ENCODE measurements at regions not wholly inside any gene's neighbourhood (a gene's known extent, or its start where the extent isn't known, plus 50 kb on each side); places are given as distances from the start of the nearest gene placed in this dataset.

DNA sequence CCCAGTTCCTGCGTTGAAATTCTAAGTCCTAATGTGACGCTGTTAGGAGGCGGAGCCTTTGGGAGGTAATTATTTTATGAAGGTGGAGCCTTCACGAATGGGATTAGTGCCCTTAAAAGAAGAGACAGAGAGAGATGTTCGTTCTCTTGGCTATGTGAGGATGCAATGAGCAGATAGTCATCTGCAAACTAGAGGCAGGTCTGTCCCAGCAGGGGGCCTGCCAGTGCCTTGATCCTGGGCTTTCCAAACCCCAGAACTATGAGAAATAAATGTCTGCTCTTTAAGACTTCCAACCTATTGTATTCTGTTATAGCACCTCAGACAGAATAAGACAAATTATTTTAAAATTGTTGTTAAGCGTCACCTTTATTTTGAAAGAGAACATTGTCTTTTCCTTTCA is 123.1 kb upstream of the KCNJ6 start:
- BruUV-seq (replicated peaks) = no TSS peak
- Histone ChIP-seq H2BK20ac (ENCODE audit: low read depth, low read length) (no peak overlapping the region), H3K36me3 (ENCODE audit: control insufficient read depth, insufficient read depth, low read length) (no peaks in the 10 kb centered on the region), H4K91ac (ENCODE audit: insufficient read depth, low read depth, low read length) (no peak overlapping the region), H3K4me1 (ENCODE audit: control insufficient read depth, insufficient read depth, low read length) (no peaks in the 10 kb centered on the region), H2AK9ac (replicated peaks; ENCODE audit: low read depth, low read length, poor library complexity) (no peak overlapping the region), H4K20me1 (ENCODE audit: insufficient read depth, low read length) (no peaks in the 10 kb centered on the region), H3K27me3 (ENCODE audit: control insufficient read depth, insufficient read depth, low read length) (peaks cover 4% of the 10 kb centered on the region), H4K8ac (ENCODE audit: low read depth in 2 of 2, low read length in 2 of 2) (no peak overlapping the region), H2AFZ (replicated peaks; ENCODE audit: low read length, poor library complexity) (no peak overlapping the region), H3K4me2 (ENCODE audit: low read depth, low read length) (no peak overlapping the region), H2BK120ac (ENCODE audit: low read depth, low read length) (no peak overlapping the region), H3K9me3 (ENCODE audit: control insufficient read depth, insufficient read depth, low read length) (no peaks in the 10 kb centered on the region), H3K56ac (ENCODE audit: extremely low read depth, insufficient read depth, low read length) (no peak overlapping the region), H3K23ac (ENCODE audit: low read depth, low read length) (no peak overlapping the region), H2BK15ac (ENCODE audit: low read depth, low read length) (no peak overlapping the region), H2BK5ac (ENCODE audit: low read depth, low read length, poor library complexity, severe bottlenecking) (no peak overlapping the region), H3K9ac (ENCODE audit: low read depth, low read length) (no peak overlapping the region), H3K14ac (replicated peaks; ENCODE audit: low read depth, low read length) (no peak overlapping the region), H2AK5ac (ENCODE audit: low read depth, low read length) (no peak overlapping the region), H3K4ac (ENCODE audit: low read depth, low read length) (no peak overlapping the region), H3K4me3 (ENCODE audit: insufficient read depth, low read depth, low read length) (no peak overlapping the region), H3K18ac (ENCODE audit: low read depth, low read length) (no peak overlapping the region), H3K9me1 (ENCODE audit: insufficient read depth, low read length) (no peaks in the 10 kb centered on the region), H4K5ac (ENCODE audit: low read depth, low read length) (no peak overlapping the region), H3K79me1 (ENCODE audit: low read depth in 1 of 2, low read length in 2 of 2) (no peaks in the 10 kb centered on the region), H3K27ac (ENCODE audit: insufficient read depth, low read length) (no peak overlapping the region)
- dilution Hi-C loops (cut with HindIII; ENCODE audit: low sequenced_read_pairs, unreplicated experiment) (no loop called here), intact Hi-C loops (cut with micrococcal nuclease) (no loop called here), in situ Hi-C loops (cut with MboI; ENCODE audit: low sequenced_read_pairs) (no loop called here)
- DNase-seq = no peak
- TF ChIP-seq MAFK (IDR thresholded peaks at IDR 0.05; ENCODE audit: low read depth, low read length) (no peak), POLR2A (IDR thresholded peaks at IDR 0.05; ENCODE audit: low read depth, low read length) (no peak), RCOR1 (IDR thresholded peaks at IDR 0.05; ENCODE audit: insufficient replicate concordance, low read length) (no peak), CHD1 (IDR thresholded peaks at IDR 0.05; ENCODE audit: low read depth, low read length) (no peak), RAD21 (IDR thresholded peaks at IDR 0.05; ENCODE audit: low read length) (no peak), FOS (IDR thresholded peaks at IDR 0.05; ENCODE audit: low read depth, low read length) (no peak), MAZ (IDR thresholded peaks at IDR 0.05; ENCODE audit: borderline replicate concordance, low read depth, low read length) (no peak), BHLHE40 (IDR thresholded peaks at IDR 0.05; ENCODE audit: low read depth, low read length) (no peak), SMC3 (IDR thresholded peaks at IDR 0.05; ENCODE audit: low read depth, low read length) (no peak), NFE2L2 (IDR thresholded peaks at IDR 0.05; ENCODE audit: low read depth, low read length) (no peak), MXI1 (IDR thresholded peaks at IDR 0.05; ENCODE audit: borderline replicate concordance, low read depth, low read length) (no peak), CEBPB (IDR thresholded peaks at IDR 0.05; ENCODE audit: low read depth, low read length) (no peak), RFX5 (IDR thresholded peaks at IDR 0.05; ENCODE audit: low read depth, low read length) (no peak)
- TF ChIP-seq, protein P1, sequence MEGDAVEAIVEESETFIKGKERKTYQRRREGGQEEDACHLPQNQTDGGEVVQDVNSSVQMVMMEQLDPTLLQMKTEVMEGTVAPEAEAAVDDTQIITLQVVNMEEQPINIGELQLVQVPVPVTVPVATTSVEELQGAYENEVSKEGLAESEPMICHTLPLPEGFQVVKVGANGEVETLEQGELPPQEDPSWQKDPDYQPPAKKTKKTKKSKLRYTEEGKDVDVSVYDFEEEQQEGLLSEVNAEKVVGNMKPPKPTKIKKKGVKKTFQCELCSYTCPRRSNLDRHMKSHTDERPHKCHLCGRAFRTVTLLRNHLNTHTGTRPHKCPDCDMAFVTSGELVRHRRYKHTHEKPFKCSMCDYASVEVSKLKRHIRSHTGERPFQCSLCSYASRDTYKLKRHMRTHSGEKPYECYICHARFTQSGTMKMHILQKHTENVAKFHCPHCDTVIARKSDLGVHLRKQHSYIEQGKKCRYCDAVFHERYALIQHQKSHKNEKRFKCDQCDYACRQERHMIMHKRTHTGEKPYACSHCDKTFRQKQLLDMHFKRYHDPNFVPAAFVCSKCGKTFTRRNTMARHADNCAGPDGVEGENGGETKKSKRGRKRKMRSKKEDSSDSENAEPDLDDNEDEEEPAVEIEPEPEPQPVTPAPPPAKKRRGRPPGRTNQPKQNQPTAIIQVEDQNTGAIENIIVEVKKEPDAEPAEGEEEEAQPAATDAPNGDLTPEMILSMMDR (conservative IDR thresholded peaks at IDR 0.05; ENCODE audit: low read depth, low read length) = no peak
- TF ChIP-seq, protein P2, sequence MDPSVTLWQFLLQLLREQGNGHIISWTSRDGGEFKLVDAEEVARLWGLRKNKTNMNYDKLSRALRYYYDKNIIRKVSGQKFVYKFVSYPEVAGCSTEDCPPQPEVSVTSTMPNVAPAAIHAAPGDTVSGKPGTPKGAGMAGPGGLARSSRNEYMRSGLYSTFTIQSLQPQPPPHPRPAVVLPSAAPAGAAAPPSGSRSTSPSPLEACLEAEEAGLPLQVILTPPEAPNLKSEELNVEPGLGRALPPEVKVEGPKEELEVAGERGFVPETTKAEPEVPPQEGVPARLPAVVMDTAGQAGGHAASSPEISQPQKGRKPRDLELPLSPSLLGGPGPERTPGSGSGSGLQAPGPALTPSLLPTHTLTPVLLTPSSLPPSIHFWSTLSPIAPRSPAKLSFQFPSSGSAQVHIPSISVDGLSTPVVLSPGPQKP (IDR thresholded peaks at IDR 0.05; ENCODE audit: borderline replicate concordance, low read depth, low read length) = no peak
- TF ChIP-seq, protein P3, sequence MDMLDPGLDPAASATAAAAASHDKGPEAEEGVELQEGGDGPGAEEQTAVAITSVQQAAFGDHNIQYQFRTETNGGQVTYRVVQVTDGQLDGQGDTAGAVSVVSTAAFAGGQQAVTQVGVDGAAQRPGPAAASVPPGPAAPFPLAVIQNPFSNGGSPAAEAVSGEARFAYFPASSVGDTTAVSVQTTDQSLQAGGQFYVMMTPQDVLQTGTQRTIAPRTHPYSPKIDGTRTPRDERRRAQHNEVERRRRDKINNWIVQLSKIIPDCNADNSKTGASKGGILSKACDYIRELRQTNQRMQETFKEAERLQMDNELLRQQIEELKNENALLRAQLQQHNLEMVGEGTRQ (IDR thresholded peaks at IDR 0.05; ENCODE audit: low read depth, low read length) = no peak
- no CpG with 5 or more reads among the region's 6 CpGs for WGBS, 2 experiments (ENCODE audit: extremely low coverage in 2 of 2, insufficient read length in 1 of 2)
- CTCF ChIA-PET = no interaction called here
- ATAC-seq (ENCODE audit: low read depth) = no peak
- POLR2A ChIA-PET (ENCODE audit: unreplicated experiment) = no interaction called here

All from IMR-90 (cell line).